Lung (tissue), 11 donors: ENCODE measurements at regions not wholly inside any gene's neighbourhood (a gene's known extent, or its start where the extent isn't known, plus 50 kb on each side); places are given as distances from the start of the nearest gene placed in this dataset.

Experiments
- ATAC-seq: fragments of 200-7000 bp; cut with Tn5 transposase; one replicate; pipeline ENCODE4 v1.9.1; 2020; ENCODE audit warnings: moderate number of reproducible peaks; ENCODE audit not compliant: insufficient read depth, low FRiP score
- DNase-seq, 3 donors: peaks; one replicate each; pipeline ENCODE4 v3.0.0-alpha.2; 2013 to 2017
- H3K27ac ChIP-seq, 2 donors: one replicate each; pipeline ENCODE4 v1.5.1; 2013; ENCODE audit warnings: mild to moderate bottlenecking in 2 of 2, moderate library complexity in 2 of 2, control low read depth in 1 of 2, inconsistent platforms in 1 of 2, low read depth in 1 of 2, low read length in 1 of 2
- H3K27me3 ChIP-seq, 3 donors: one replicate each; pipeline ENCODE4 v1.5.1; 2013; ENCODE audit warnings: low read length in 2 of 3; ENCODE audit not compliant: control insufficient read depth in 3 of 3, insufficient read depth in 3 of 3
- H3K36me3 ChIP-seq, 4 donors: one replicate each; pipeline ENCODE4 v1.5.1; 2013; ENCODE audit warnings: low read length in 4 of 4, mild to moderate bottlenecking in 1 of 4, moderate library complexity in 1 of 4; ENCODE audit not compliant: control insufficient read depth in 4 of 4, insufficient read depth in 4 of 4
- H3K4me1 ChIP-seq, 5 donors: one replicate each; pipeline ENCODE4 v1.5.1; 2013; ENCODE audit warnings: low read length in 5 of 5, mild to moderate bottlenecking in 2 of 5, moderate library complexity in 1 of 5; ENCODE audit not compliant: control insufficient read depth in 5 of 5, insufficient read depth in 5 of 5
- H3K4me3 ChIP-seq: one replicate; pipeline ENCODE4 v1.5.1; 2013; ENCODE audit warnings: mild to moderate bottlenecking, control low read depth, moderate library complexity
- H3K9ac ChIP-seq, 2 donors: one replicate each; pipeline ENCODE4 v1.5.1; 2013; ENCODE audit warnings: low read length in 2 of 2, control low read depth in 1 of 2; ENCODE audit not compliant: insufficient read depth in 1 of 2
- H3K9me3 ChIP-seq, 4 donors: one replicate each; pipeline ENCODE4 v1.5.1; 2013; ENCODE audit warnings: low read length in 3 of 4, mild to moderate bottlenecking in 1 of 4, moderate library complexity in 1 of 4; ENCODE audit not compliant: control insufficient read depth in 4 of 4, insufficient read depth in 3 of 4
- WGBS, 2 donors: extraction: QIAGEN DNeasy Blood & Tissue Kit; methylation state at CpG; one replicate each; pipeline ENCODE4 v1.1.7; 2013; 5-methylcytosine and 5-hydroxymethylcytosine counted together
- TF ChIP-seq, protein P1 (sequence below): IDR thresholded peaks from 2 replicates; pipeline ENCODE4 v1.5.1; 2012; ENCODE audit warnings: mild to moderate bottlenecking; ENCODE audit errors: control extremely low read depth, extremely low read depth
- donor health status: control.
- donor health status: control.
- donor health status: Bipolar disorder and iron deficiency.
- donor health status: healthy.
- donor health status: DM: yes; HTN: yes; CAD: no.

GRCh38 chr2:120933693-120934573, 198.3 kb downstream of the GLI2 start:
- peak in 2 of 3 donors; percentile 62 to 64 for DNase-seq
- H3K27ac ChIP-seq = no peak overlapping the region
- no peaks in the 10 kb centered on the region for H3K27me3 ChIP-seq
- TF ChIP-seq, protein P1, sequence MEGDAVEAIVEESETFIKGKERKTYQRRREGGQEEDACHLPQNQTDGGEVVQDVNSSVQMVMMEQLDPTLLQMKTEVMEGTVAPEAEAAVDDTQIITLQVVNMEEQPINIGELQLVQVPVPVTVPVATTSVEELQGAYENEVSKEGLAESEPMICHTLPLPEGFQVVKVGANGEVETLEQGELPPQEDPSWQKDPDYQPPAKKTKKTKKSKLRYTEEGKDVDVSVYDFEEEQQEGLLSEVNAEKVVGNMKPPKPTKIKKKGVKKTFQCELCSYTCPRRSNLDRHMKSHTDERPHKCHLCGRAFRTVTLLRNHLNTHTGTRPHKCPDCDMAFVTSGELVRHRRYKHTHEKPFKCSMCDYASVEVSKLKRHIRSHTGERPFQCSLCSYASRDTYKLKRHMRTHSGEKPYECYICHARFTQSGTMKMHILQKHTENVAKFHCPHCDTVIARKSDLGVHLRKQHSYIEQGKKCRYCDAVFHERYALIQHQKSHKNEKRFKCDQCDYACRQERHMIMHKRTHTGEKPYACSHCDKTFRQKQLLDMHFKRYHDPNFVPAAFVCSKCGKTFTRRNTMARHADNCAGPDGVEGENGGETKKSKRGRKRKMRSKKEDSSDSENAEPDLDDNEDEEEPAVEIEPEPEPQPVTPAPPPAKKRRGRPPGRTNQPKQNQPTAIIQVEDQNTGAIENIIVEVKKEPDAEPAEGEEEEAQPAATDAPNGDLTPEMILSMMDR = no peak
- H3K4me3 ChIP-seq = no peak overlapping the region
- WGBS, 2 donors = 73 to 84% methylated on average over 19 of the region's 19 CpGs
- peaks cover 0 to 69% (median 48%) of the 10 kb centered on the region in 5 donors for H3K4me1 ChIP-seq
- no peak overlapping the region for H3K9ac ChIP-seq
- H3K9me3 ChIP-seq = peaks cover 0 to 6% (median 0%) of the 10 kb centered on the region in 4 donors
- ATAC-seq = no peak
- peaks cover 0 to 15% (median 6%) of the 10 kb centered on the region in 4 donors for H3K36me3 ChIP-seq

DNA sequence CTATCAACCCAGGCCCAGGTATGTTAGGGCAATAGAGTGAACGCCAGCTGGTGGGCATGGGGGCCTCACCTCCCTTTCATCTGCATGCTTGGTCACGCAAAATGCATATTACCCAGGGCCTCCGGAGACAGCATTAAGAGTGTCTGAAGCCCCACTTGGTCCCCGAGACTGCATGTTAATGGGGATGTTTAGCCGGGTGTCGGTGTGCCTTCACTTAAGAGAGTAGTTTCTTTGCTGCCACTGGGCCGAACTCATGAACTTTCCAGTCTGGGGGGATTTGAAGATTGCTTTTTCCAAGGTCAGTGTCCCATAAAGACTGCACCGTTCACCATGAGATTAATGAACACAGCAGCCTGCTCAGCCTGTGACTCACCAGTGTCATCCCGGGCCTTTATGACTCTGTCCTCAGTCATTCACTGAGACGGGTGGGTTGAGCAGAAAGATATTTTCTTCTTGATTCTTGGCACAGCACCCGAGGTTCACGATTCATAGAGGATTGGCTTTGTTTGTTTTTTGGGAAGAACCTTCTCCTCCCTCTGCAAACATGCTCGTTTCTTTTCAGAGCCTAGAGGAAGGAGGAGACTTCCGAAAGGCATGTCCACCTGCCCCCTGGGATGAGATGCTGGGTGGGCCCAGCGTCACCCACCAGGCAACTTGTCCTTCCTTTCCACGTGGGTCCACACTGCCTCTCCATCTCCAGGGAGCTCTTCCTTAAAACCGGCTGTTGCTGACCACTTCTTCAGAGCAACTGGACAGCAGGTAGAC, 199.1 kb downstream of the GLI2 start:
- TF ChIP-seq, protein P1 = no peak
- H3K27me3 ChIP-seq = no peaks in the 10 kb centered on the region
- ATAC-seq (peak; percentile 21), DNase-seq (peak in 2 of 3 donors; percentile 57 to 59)
- H3K9ac ChIP-seq = peak overlapping the region in 1 of 2 donors; percentile 54
- no peak overlapping the region for H3K4me3 ChIP-seq
- peaks cover 0 to 71% (median 55%) of the 10 kb centered on the region in 5 donors for H3K4me1 ChIP-seq
- peaks cover 0 to 15% (median 6%) of the 10 kb centered on the region in 4 donors for H3K36me3 ChIP-seq
- WGBS, 2 donors = 62 to 77% methylated on average over 17 of the region's 17 CpGs
- peaks cover 0 to 6% (median 0%) of the 10 kb centered on the region in 4 donors for H3K9me3 ChIP-seq
- peak overlapping the region in 1 of 2 donors; percentile 7 for H3K27ac ChIP-seq

- peaks cover 0 to 4% (median 0%) of the 10 kb centered on the region in 4 donors for H3K9me3 ChIP-seq
- H3K27ac ChIP-seq = peak overlapping the region in 1 of 2 donors; percentile 7
- peak; percentile 85 to 91 (median 88) for DNase-seq
- peak; percentile 15 for ATAC-seq
- WGBS, 2 donors = 52 to 73% methylated on average over 26 of the region's 26 CpGs
- H3K27me3 ChIP-seq = no peaks in the 10 kb centered on the region
- TF ChIP-seq, protein P1 = no peak
- H3K9ac ChIP-seq = peak overlapping the region in 1 of 2 donors; percentile 54
- peaks cover 0 to 74% (median 55%) of the 10 kb centered on the region in 5 donors for H3K4me1 ChIP-seq
- no peak overlapping the region for H3K4me3 ChIP-seq
- H3K36me3 ChIP-seq = peaks cover 0 to 8% (median 4%) of the 10 kb centered on the region in 4 donors
Measured at GRCh38 chr2:120935339-120936313, 200.0 kb downstream of the GLI2 start.
